ENCODE measurements at regions not wholly inside any gene's neighbourhood (a gene's known extent, or its start where the extent isn't known, plus 50 kb on each side); places are given as distances from the start of the nearest gene placed in this dataset.

- TF ChIP-seq, protein P1, sequence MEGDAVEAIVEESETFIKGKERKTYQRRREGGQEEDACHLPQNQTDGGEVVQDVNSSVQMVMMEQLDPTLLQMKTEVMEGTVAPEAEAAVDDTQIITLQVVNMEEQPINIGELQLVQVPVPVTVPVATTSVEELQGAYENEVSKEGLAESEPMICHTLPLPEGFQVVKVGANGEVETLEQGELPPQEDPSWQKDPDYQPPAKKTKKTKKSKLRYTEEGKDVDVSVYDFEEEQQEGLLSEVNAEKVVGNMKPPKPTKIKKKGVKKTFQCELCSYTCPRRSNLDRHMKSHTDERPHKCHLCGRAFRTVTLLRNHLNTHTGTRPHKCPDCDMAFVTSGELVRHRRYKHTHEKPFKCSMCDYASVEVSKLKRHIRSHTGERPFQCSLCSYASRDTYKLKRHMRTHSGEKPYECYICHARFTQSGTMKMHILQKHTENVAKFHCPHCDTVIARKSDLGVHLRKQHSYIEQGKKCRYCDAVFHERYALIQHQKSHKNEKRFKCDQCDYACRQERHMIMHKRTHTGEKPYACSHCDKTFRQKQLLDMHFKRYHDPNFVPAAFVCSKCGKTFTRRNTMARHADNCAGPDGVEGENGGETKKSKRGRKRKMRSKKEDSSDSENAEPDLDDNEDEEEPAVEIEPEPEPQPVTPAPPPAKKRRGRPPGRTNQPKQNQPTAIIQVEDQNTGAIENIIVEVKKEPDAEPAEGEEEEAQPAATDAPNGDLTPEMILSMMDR (conservative IDR thresholded peaks at IDR 0.05 in 1 of 2, IDR thresholded peaks at IDR 0.05 in 1 of 2; ENCODE audit: low read depth in 1 of 2, low read length in 2 of 2) = no peak
- TF ChIP-seq EZH2 (IDR thresholded peaks at IDR 0.05; ENCODE audit: low read length, missing control alignments) = no peak
Measured at GRCh38 chr2:111243295-111243694, 122.6 kb downstream of the BCL2L11 start.
